Activated T-helper 9 cell treated with anti-CD3 and anti-CD28 coated beads, Interleukin-2, amount 50 U/mL, for 16 hours (primary cell): ENCODE measurements at regions not wholly inside any gene's neighbourhood (a gene's known extent, or its start where the extent isn't known, plus 50 kb on each side); places are given as distances from the start of the nearest gene placed in this dataset.
"Not testable (repeated sequence)": the region's sequence is repeated elsewhere in the genome, so short reads cannot be mapped to it uniquely, and the experiment has no call there.

Experiments
- DNase-seq: peaks from one replicate; pipeline ENCODE4 v3.0.0-alpha.2; 2020; ENCODE audit warnings: low read depth

DNA sequence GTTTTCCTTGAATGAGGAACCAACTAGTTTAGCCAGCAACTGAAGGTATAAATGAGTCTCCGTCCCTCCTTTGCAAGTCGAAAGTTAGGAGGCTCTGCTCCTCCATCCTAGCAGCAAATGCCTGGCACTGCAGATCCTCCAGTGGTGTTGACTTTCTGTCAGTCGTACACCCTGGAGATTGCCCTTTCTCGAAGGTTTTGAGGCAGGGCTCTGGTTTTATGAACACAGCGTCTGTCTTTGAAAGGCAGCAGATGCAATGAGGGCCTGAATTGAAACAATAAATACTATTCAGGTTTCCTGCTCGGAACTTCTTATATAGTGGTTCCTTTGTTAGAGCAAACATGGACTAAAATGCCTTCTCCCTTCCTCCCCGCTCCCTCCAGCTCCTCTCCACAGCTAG, 284.0 kb downstream of the TMEM38B start:
- no peak for DNase-seq

DNA sequence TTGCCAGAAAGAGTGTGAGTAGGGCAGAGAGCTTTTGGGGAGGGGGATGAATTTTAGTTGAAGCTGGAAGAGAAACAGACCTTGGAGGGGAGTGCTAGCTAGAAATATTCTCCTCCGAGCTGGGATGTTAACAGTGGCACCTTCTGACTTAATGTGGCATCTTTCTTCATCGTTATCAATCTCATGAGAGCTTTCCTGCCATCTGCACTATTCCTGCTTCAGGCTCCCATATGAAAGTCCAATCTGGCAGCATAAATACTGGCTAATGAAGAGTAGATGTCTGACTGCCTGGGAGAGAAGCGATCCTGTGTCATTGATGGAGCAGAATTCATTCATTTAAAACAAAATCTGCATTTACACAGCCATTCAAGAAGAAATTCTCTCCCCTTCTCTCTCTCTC, 284.5 kb downstream of the TMEM38B start:
- DNase-seq, result no peak

DNA sequence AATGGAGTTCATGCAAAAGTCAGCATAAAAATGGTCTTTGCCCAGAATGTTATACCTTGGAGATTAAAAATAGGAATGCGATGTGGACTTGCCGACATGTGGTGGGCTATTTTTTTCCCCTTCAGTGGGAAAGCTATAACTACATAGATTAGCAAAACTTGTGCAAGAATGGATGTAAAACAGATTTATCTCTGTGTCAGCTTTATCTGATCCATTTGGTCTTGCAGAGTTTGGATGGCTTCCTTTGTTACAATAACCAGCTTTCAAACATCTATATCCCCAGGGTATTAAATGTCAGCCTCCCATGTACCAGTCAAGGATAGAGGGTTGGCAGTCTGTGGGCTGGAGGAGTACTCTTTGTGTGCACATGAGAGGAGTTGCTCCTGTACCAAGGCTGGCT, 284.9 kb downstream of the TMEM38B start:
- DNase-seq, result no peak

GRCh38 chr9:105984714-105985113, 290.4 kb downstream of the TMEM38B start:
- no peak for DNase-seq

DNA sequence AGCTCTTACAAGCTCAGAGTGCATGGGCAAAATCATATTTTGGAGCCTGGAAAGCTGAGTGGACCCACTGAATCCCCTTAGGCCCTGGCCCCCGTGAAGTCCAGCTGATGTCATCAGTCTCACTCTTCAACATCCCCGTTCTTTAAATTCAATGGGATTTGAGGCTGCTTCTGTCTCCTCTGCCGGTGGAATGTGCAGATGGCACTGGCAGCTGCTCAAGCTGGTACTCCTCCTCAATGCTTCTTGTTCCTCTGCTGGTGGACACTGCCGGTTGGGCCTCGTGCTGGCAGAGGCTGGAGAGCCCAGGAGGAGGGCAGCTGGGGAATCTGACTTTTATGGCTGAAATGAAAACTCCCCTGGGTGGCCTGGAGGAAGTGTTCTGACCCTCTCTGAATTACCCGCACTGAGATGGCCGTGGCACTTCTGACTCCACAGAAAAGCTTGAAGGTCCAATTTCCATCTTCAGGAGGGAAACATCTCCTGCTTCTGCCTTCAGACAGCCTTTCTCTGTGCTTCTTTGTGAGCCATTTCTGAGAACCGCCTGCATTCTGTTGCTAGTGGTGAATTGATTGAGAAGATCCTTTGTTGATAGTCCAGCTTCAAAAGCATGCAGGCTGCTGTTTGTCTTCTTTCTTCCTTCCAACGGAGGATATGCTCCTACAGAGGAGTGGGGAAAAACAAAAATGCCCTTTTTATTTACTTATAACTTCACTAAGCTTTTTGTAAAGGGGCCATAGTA, 298.9 kb downstream of the TMEM38B start:
- DNase-seq, result no peak

- DNase-seq, result no peak
These were observed 299.8 kb downstream of the TMEM38B start for GRCh38 chr9:105993921-105994715.

DNA sequence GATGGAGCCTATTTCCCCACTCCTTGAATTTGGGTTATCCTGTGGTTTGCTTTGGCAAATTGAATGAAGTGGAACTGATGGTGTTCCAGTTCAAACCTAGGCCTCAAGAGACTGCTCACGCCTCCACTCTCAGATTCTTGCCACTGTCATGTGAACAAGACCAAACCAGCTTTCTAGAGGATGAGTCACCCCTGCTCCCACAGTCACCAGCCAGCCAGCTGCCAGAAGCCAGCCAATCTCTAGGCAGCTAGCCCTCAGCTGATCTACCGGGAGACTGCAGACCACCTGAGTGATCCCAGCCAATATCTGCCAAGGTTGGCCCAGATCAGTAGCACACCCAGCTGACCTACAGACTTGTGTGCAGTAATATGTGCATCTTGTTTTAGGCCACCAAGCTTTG, 300.6 kb downstream of the TMEM38B start:
- no peak for DNase-seq

GRCh38 chr9:106017198-106017740, 322.9 kb downstream of the TMEM38B start:
- DNase-seq, result no peak

GRCh38 chr9:106019039-106019680, 324.8 kb downstream of the TMEM38B start:
- DNase-seq, result no peak

GRCh38 chr9:106019702-106020101, 325.4 kb downstream of the TMEM38B start:
- no peak for DNase-seq

DNA sequence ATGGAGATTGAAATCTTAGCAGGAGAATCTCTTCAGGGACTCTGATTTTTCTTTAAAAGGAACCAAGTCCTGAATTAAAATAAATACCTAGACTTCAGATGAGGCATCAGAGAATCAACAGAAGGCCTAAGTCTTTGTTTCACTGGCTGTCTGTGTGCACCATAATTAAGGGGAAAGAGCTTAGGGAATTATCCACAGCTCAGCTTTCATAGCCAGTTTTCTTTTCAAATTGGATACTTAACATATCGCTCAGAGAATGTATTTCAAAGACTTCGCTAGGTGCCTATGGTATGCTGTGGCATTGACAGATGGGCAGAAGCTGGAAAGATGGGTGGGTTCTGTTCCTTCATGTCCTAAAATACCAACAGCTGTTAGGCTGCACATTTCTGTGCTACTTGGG, 325.8 kb downstream of the TMEM38B start:
- no peak for DNase-seq

DNA sequence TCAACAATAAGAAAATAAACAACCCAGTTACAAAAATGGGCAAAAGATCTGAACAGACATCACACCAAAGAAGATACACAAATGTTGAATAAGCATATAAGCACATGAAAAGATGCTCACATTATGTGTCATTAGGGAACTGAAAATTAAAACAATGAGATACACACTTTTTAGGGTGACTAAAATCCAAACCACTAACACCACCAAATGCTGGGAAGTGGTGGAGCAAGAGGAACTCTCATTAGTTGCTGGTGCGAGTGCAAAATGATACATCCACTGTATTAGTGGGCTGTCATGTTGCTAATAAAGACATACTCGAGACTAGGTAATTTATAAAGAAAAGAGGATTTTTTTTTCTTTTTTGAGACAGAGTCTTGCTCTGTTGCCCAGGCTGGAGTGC, 329.1 kb downstream of the TMEM38B start:
- DNase-seq, result no peak

DNA sequence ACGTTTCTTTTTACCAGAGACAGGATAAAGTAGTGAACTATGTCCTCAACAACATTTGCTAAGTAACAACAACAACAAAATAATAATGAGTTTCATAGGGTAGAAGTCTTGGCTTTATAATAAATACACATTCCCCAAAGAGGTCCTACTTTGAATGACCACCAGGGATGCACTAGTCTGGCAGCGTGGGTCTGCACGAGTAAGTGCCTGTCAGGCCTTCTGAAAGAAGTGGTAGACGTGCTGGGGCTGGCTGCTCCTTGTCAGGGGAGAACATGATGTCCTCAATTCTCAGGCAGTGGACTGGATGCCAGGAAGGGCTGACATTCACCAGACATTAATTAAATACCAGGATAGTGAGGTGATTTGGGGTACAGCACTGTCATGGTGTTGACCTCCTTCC, 331.1 kb downstream of the TMEM38B start:
- DNase-seq, result no peak

- DNase-seq, result not testable (repeated sequence)
These were observed 335.8 kb downstream of the TMEM38B start for GRCh38 chr9:106030146-106030545.

- no peak for DNase-seq
These were observed 338.6 kb downstream of the TMEM38B start for GRCh38 chr9:106032978-106033377.

DNA sequence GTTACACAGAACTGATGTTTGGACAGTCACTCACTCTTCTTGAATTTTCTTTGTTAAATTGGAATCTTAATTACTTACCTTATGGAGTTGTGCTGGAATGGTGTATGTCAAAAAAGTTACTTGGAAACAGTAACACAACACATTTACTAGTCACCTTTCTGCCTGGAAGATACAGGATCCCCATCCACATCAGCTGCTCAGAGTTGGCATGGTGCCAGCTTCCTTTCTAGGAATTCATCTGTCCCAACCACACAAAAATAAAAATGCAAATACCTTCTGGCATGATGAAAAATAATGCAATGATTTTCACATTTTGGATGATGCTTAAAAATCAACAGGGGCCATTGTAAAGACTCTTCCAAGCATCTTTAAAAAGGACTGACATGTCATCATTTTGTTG, 341.5 kb downstream of the TMEM38B start:
- DNase-seq, result no peak

GRCh38 chr9:106038266-106039001, 344.1 kb downstream of the TMEM38B start:
- no peak for DNase-seq

DNA sequence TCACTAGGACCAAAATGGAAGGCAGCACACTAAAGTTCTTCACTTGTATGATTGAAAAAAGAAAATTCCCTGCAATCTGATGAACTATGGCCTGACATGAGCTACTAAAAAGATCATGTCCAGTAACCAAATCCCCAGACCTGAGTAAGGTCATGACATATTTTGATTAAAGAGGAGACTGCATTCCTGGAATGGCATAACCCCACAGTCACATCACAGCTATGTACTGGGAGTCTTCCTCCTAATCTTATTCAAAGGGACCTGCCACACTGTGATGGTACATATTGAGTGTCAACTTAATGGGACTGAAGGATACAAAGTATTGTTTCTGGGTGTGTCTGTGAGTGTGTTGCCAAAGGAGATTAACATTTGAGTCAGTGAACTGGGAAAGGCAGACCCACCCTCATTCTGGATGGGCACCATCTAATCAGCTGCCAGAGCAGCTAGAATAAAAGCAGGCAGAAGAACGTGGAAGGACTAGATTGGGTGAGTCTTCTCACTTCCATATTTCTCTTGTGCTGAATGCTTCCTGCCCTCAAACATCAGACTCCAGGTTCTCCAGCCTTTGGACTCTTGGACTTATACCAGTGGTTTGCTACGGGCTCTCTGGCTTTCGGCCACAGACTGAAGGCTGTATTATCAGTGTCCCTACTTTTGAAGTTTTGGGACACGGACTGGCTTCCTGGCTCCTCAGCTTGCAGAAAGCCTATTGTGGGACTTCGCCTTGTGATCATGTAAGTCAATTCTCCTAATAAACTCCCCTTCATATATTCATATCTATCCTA, 345.0 kb downstream of the TMEM38B start:
- no peak for DNase-seq

DNA sequence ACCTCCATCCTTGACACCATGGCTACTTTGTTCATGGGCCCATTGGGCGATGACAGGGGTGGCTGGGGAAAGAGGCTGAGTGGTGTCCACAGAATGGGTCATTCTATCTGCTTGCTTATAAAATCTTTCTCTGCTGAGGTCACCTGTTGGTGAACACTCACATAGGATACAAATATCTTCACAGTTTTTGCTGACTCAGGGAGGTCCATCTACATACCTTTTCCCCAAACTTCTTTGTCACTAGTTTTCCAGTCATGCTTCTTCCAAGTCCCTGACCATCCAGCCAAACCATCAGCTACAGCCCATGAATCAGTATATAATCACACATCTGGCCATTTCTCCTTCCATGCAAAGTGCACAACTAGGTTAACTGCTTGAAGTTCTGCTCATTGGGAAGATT, 347.6 kb downstream of the TMEM38B start:
- DNase-seq, result not testable (repeated sequence)

- no peak for DNase-seq
These were observed 357.2 kb downstream of the TMEM38B start for GRCh38 chr9:106051545-106051944.

DNA sequence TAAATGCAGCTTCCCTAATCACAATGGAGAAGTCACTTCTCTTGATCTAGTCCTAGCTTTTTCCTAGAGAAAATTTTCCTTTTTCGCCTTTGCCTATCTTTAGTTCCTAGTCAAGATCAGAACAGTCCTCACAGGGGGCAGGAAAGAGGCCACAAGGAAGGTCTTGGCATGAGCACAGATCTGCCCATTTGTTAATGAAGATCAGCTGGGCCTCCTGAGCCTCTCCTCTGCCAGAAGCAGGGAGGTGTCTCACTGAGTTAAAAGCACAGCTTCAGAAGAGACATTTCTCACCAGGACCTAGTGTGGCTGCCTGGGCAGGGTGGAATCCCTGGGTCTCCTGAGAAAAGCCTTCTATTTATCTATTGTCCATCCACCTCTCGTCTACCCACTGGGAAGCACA, 357.8 kb downstream of the TMEM38B start:
- no peak for DNase-seq
